Cardiac fibroblast (primary cell): ENCODE measurements at regions not wholly inside any gene's neighbourhood (a gene's known extent, or its start where the extent isn't known, plus 50 kb on each side); places are given as distances from the start of the nearest gene placed in this dataset.
A peak's percentile ranks its signal among the peaks of the same experiment; 100 is the strongest.

Source experiments
- DNase-seq, 2 donors: peaks; one replicate each; pipeline versions ENCODE4 v3.0.0 to v3.0.0-alpha.2; 2010; ENCODE audit warnings: low read depth in 2 of 2
- H3K4me3 ChIP-seq, 2 donors: replicated peaks in 1 of 2; 1 replicate in 1 of 2; 2 replicates in 1 of 2; pipeline ENCODE4 v1.5.1; 2011; ENCODE audit warnings: low read depth in 2 of 2, low read length in 2 of 2, mild to moderate bottlenecking in 2 of 2, moderate library complexity in 1 of 2
- TF ChIP-seq, protein P1 (sequence below): IDR thresholded peaks from one replicate; pipeline ENCODE4 v1.5.1; 2011; ENCODE audit warnings: low read depth, mild to moderate bottlenecking, low read length, inconsistent platforms

DNA sequence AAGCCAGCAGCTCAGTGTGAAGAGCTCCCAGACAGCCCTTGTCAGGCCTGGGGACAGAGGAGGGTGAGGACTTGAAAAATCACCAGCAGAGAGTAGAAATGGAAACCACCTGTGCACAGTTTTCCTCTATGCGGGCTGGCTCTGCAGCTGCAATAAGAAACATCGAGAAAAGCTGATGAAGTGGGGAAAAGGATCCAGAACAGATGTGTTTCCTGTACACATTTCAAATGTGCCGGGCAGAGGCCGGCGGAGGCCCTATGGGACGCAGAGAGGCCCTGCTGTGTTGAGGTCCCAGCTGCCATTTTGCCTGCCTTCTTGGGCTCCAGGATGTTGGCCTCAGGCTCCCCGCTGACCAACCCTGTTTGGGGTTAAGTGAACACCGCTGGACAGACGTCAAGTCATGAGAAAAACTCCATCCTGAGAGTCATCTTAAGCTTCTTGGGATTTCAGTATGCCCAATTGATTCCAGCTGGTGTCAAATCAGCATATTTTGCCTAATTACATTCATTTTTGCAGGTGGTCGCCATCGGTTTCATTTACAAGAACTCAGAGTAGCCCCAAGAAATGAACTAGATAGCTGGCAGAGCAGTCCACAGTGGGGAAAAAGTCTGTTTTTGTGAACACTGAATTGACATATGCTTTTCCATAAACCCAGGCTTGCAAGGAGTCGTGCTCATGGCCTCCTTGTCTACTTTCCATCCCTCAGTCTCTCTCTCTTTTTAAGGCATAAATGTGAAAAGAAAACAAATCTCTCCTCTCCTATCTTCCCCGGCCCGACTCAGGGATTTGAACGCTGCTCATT, 150.4 kb upstream of the PHACTR3 start:
- DNase-seq: no peak

GRCh38 chr20:59455402-59456341, 148.7 kb upstream of the PHACTR3 start:
- TF ChIP-seq, protein P1, sequence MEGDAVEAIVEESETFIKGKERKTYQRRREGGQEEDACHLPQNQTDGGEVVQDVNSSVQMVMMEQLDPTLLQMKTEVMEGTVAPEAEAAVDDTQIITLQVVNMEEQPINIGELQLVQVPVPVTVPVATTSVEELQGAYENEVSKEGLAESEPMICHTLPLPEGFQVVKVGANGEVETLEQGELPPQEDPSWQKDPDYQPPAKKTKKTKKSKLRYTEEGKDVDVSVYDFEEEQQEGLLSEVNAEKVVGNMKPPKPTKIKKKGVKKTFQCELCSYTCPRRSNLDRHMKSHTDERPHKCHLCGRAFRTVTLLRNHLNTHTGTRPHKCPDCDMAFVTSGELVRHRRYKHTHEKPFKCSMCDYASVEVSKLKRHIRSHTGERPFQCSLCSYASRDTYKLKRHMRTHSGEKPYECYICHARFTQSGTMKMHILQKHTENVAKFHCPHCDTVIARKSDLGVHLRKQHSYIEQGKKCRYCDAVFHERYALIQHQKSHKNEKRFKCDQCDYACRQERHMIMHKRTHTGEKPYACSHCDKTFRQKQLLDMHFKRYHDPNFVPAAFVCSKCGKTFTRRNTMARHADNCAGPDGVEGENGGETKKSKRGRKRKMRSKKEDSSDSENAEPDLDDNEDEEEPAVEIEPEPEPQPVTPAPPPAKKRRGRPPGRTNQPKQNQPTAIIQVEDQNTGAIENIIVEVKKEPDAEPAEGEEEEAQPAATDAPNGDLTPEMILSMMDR: peak; percentile 16
- no peak overlapping the region for H3K4me3 ChIP-seq
- peak; percentile 3 to 17 for DNase-seq

More for the DNA sequence above, 150.4 kb upstream of the PHACTR3 start:
- H3K4me3 ChIP-seq: no peak overlapping the region
- TF ChIP-seq, protein P1: no peak

- TF ChIP-seq, protein P1: no peak
Observed at GRCh38 chr20:59456342-59457279, 147.7 kb upstream of the PHACTR3 start.

GRCh38 chr20:59458645-59459044, 145.7 kb upstream of the PHACTR3 start:
- DNase-seq: no peak
- TF ChIP-seq, protein P1: no peak
- no peak overlapping the region for H3K4me3 ChIP-seq

More at GRCh38 chr20:59456342-59457279, 147.7 kb upstream of the PHACTR3 start:
- no peak for DNase-seq
- no peak overlapping the region for H3K4me3 ChIP-seq

DNA sequence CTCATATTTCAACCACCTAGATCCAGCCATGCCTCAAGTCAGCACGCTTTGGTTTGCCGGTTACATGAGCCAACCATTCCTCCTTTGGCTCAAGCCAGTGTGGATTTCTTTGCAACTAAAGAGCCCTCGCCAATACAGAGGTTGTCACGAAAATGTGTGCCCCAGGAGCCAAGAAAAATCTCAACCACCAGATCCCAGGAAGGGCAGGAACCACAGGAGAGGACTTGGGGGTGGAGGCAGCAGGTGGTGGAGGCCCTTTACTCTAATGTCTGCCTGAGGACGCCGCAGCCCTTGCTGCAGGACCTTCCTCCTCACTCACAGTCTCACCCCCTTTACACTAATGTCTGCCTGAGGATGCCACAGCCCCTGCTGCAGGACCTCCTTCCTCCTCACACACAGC, 144.8 kb upstream of the PHACTR3 start:
- H3K4me3 ChIP-seq: no peak overlapping the region
- DNase-seq: no peak
- TF ChIP-seq, protein P1: no peak

DNA sequence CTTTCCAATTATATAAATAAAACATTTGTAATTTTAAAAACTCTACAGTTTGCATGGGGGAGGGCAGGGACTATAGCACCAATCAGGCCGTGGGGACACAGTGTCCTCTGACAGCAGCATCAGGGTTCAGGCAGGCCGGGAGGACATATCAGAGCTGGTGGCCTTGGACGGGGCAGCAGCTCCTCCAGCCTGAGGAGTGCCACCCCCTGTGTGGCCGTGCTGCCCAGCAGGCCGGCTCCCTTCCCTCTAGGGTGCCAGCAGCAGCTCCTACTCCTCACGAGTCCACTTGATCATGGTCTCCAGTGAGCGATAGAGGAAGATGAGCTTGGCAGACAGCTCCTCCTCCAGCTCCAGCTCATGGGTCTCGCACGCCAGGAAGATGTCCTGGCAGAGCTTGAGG, 144.0 kb upstream of the PHACTR3 start:
- DNase-seq: no peak
- TF ChIP-seq, protein P1: no peak
- no peak overlapping the region for H3K4me3 ChIP-seq
